ENCODE measurements at regions not wholly inside any gene's neighbourhood (a gene's known extent, or its start where the extent isn't known, plus 50 kb on each side); places are given as distances from the start of the nearest gene placed in this dataset.

DNA sequence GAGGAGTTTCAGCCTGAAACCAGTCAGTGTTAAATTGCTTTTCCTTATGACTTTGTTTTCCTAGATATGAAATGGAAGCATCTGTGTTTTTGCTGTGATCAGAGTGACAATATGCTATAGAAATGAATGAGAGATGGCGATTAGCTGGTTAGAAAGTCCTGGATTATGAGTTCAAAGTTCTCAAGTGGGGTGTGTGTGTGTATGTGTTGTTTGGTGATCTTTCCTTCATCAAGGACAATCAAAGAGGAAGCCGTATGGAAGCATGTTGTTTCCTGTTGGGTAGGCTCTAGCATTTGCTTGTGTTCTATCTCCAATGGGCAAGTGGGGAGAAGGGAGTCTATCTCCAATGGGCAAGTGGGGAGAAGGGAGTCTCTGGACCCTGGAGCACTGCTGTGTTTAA lies 64.0 kb upstream of the STX18 start:
- no peak overlapping the region for H3K27ac ChIP-seq (ENCODE audit: low read depth, low read length)
- H3K36me3 ChIP-seq (ENCODE audit: control insufficient read depth, low read length) = no peaks in the 10 kb centered on the region
- no peaks in the 10 kb centered on the region for H3K9me3 ChIP-seq (ENCODE audit: control insufficient read depth, insufficient read depth, low read length)
- H3K4me3 ChIP-seq (ENCODE audit: low read length) = no peak overlapping the region
- no peaks in the 10 kb centered on the region for H3F3A ChIP-seq (ENCODE audit: control insufficient read depth, insufficient read depth)
- H3K4me1 ChIP-seq (ENCODE audit: control insufficient read depth, low read length) = no peaks in the 10 kb centered on the region
- no peaks in the 10 kb centered on the region for H3K27me3 ChIP-seq (ENCODE audit: control insufficient read depth, low read length)
- TF ChIP-seq EZH2phosphoT487 (IDR thresholded peaks at IDR 0.05; ENCODE audit: borderline replicate concordance, low read length) = no peak
- TF ChIP-seq, protein P1, sequence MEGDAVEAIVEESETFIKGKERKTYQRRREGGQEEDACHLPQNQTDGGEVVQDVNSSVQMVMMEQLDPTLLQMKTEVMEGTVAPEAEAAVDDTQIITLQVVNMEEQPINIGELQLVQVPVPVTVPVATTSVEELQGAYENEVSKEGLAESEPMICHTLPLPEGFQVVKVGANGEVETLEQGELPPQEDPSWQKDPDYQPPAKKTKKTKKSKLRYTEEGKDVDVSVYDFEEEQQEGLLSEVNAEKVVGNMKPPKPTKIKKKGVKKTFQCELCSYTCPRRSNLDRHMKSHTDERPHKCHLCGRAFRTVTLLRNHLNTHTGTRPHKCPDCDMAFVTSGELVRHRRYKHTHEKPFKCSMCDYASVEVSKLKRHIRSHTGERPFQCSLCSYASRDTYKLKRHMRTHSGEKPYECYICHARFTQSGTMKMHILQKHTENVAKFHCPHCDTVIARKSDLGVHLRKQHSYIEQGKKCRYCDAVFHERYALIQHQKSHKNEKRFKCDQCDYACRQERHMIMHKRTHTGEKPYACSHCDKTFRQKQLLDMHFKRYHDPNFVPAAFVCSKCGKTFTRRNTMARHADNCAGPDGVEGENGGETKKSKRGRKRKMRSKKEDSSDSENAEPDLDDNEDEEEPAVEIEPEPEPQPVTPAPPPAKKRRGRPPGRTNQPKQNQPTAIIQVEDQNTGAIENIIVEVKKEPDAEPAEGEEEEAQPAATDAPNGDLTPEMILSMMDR (IDR thresholded peaks at IDR 0.05; ENCODE audit: low read depth, low read length, poor library complexity, severe bottlenecking) = no peak
- no peak overlapping the region for H3K4me2 ChIP-seq (ENCODE audit: low read length)
- no peaks in the 10 kb centered on the region for H3K9me2 ChIP-seq (replicated peaks; ENCODE audit: control insufficient read depth, low read length)
- no peaks in the 10 kb centered on the region for H4K20me1 ChIP-seq (ENCODE audit: control insufficient read depth, insufficient read depth, low read depth, low read length)
- H3K79me2 ChIP-seq (ENCODE audit: control insufficient read depth, low read length) = no peaks in the 10 kb centered on the region

DNA sequence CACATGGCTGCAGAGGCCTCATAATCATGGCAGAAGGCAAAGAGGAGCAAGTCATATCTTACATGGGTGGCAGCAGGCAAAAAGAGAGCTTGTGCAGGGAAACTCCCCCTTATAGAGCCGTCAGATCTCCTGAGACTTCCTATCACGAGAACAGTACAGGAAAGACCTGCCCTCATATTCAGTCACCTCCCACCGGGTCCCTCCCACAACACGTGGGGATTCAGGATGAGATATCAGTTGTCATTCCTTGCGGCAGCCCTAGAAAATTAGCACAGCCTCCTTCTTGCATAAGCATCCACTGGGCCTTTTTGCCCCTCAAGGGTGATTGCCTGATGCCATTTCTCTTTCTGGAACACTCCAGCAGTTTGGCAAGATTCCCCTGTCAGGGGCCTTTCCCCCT lies 61.7 kb upstream of the STX18 start:
- Histone ChIP-seq H4K20me1 (ENCODE audit: control insufficient read depth, insufficient read depth, low read depth, low read length) (no peaks in the 10 kb centered on the region), H3F3A (ENCODE audit: control insufficient read depth, insufficient read depth) (no peaks in the 10 kb centered on the region), H3K27ac (ENCODE audit: low read depth, low read length) (no peak overlapping the region), H3K79me2 (ENCODE audit: control insufficient read depth, low read length) (no peaks in the 10 kb centered on the region), H3K4me3 (ENCODE audit: low read length) (no peak overlapping the region), H3K9me3 (ENCODE audit: control insufficient read depth, insufficient read depth, low read length) (no peaks in the 10 kb centered on the region), H3K27me3 (ENCODE audit: control insufficient read depth, low read length) (no peaks in the 10 kb centered on the region), H3K9me2 (replicated peaks; ENCODE audit: control insufficient read depth, low read length) (no peaks in the 10 kb centered on the region), H3K4me1 (ENCODE audit: control insufficient read depth, low read length) (0 out of 2 replicates have a peak, but pooled peaks cover 5% of the 10 kb centered on the region), H3K36me3 (ENCODE audit: control insufficient read depth, low read length) (no peaks in the 10 kb centered on the region), H3K4me2 (ENCODE audit: low read length) (no peak overlapping the region)
- TF ChIP-seq EZH2phosphoT487 (IDR thresholded peaks at IDR 0.05; ENCODE audit: borderline replicate concordance, low read length) = no peak

DNA sequence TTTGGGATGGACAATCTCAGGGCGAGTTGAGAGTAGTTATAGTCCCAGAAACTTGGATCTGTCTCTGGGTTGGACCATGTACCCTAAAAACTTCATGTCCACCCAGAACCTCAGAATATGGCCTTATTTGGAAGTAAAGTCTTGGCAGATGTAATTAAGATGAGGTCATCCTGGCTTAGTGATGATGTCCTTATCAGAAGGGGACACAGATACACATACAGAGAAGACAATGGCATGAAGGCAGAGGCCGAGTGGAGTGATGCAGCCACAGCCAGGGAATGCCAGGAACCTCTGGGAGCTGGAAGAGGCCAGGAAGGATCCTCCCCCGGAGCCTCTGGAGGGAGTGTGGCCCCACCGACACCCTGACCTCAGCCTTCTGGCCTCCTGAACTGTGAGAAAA lies 61.2 kb upstream of the STX18 start:
- H3K36me3 ChIP-seq (ENCODE audit: control insufficient read depth, low read length) = no peaks in the 10 kb centered on the region
- H3K9me3 ChIP-seq (ENCODE audit: control insufficient read depth, insufficient read depth, low read length) = no peaks in the 10 kb centered on the region
- no peak overlapping the region for H3K4me3 ChIP-seq (ENCODE audit: low read length)
- no peaks in the 10 kb centered on the region for H3K27me3 ChIP-seq (ENCODE audit: control insufficient read depth, low read length)
- no peaks in the 10 kb centered on the region for H3K9me2 ChIP-seq (replicated peaks; ENCODE audit: control insufficient read depth, low read length)
- no peak overlapping the region for H3K27ac ChIP-seq (ENCODE audit: low read depth, low read length)
- no peaks in the 10 kb centered on the region for H4K20me1 ChIP-seq (ENCODE audit: control insufficient read depth, insufficient read depth, low read depth, low read length)
- no peaks in the 10 kb centered on the region for H3F3A ChIP-seq (ENCODE audit: control insufficient read depth, insufficient read depth)
- no peak overlapping the region for H3K4me2 ChIP-seq (ENCODE audit: low read length)
- 0 out of 2 replicates have a peak, but pooled peaks cover 5% of the 10 kb centered on the region for H3K4me1 ChIP-seq (ENCODE audit: control insufficient read depth, low read length)
- no peaks in the 10 kb centered on the region for H3K79me2 ChIP-seq (ENCODE audit: control insufficient read depth, low read length)
- TF ChIP-seq, protein P1 (IDR thresholded peaks at IDR 0.05; ENCODE audit: low read depth, low read length, poor library complexity, severe bottlenecking) = no peak

DNA sequence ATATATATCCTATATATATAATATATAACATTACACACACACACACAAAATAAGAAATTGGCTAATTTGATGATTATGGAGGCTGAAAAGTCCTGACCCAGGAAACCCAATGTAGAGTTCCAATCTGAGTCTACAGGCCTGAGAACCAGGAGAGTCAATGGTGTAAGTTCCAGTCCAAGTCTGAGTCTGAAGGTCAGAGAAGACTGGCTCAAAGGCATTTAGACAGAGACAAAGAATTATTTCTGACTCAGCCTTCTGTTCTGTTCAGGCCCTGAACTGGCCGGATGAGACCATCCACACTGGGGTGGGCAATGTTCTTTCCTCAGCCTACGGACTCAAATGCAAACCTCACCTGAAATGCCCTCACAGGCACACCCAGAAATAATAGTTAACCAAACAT lies 60.6 kb upstream of the STX18 start:
- no peaks in the 10 kb centered on the region for H4K20me1 ChIP-seq (ENCODE audit: control insufficient read depth, insufficient read depth, low read depth, low read length)
- TF ChIP-seq, protein P1 (IDR thresholded peaks at IDR 0.05; ENCODE audit: low read depth, low read length, poor library complexity, severe bottlenecking) = no peak
- TF ChIP-seq EZH2phosphoT487 (IDR thresholded peaks at IDR 0.05; ENCODE audit: borderline replicate concordance, low read length) = no peak
- no peaks in the 10 kb centered on the region for H3F3A ChIP-seq (ENCODE audit: control insufficient read depth, insufficient read depth)
- no peak overlapping the region for H3K4me2 ChIP-seq (ENCODE audit: low read length)
- no peaks in the 10 kb centered on the region for H3K79me2 ChIP-seq (ENCODE audit: control insufficient read depth, low read length)
- no peaks in the 10 kb centered on the region for H3K36me3 ChIP-seq (ENCODE audit: control insufficient read depth, low read length)
- H3K9me3 ChIP-seq (ENCODE audit: control insufficient read depth, insufficient read depth, low read length) = no peaks in the 10 kb centered on the region
- H3K9me2 ChIP-seq (replicated peaks; ENCODE audit: control insufficient read depth, low read length) = no peaks in the 10 kb centered on the region
- no peak overlapping the region for H3K27ac ChIP-seq (ENCODE audit: low read depth, low read length)
- no peaks in the 10 kb centered on the region for H3K27me3 ChIP-seq (ENCODE audit: control insufficient read depth, low read length)
- 0 out of 2 replicates have a peak, but pooled peaks cover 5% of the 10 kb centered on the region for H3K4me1 ChIP-seq (ENCODE audit: control insufficient read depth, low read length)
- H3K4me3 ChIP-seq (ENCODE audit: low read length) = no peak overlapping the region
